ENCODE measurements at regions not wholly inside any gene's neighbourhood (a gene's known extent, or its start where the extent isn't known, plus 50 kb on each side); places are given as distances from the start of the nearest gene placed in this dataset.

GRCh38 chr11:112812729-112813128, 148.5 kb upstream of the NCAM1 start:
- TF ChIP-seq CTCF (IDR thresholded peaks at IDR 0.05) (no peak), POLR2A (IDR thresholded peaks at IDR 0.05) (no peak)

All from testis (tissue), 2 donors.